GM12878 (cell line): ENCODE measurements at regions not wholly inside any gene's neighbourhood (a gene's known extent, or its start where the extent isn't known, plus 50 kb on each side); places are given as distances from the start of the nearest gene placed in this dataset.

Experiments used
- BCL11A ChIP-seq: IDR thresholded peaks from 2 replicates; pipeline ENCODE4 v1.6.1; 2011; ENCODE audit warnings: low read depth, low read length
- BMI1 ChIP-seq: fragments of 450-650 bp; IDR thresholded peaks from 2 replicates; pipeline ENCODE4 v1.6.1; 2016; ENCODE audit warnings: mild to moderate bottlenecking, moderate library complexity, borderline replicate concordance
- CEBPB ChIP-seq, 2 experiments: fragments of 150-350 bp in 1 of 2; IDR thresholded peaks; 2 replicates each; pipeline ENCODE4 v1.6.1; 2012 to 2014; ENCODE audit warnings: low read depth in 2 of 2, low read length in 2 of 2, borderline replicate concordance in 1 of 2, inconsistent platforms in 1 of 2
- CHD1 ChIP-seq: IDR thresholded peaks from 2 replicates; pipeline ENCODE4 v1.6.1; 2012; ENCODE audit warnings: low read depth, low read length, improper control_type of control experiment
- GABPA ChIP-seq: IDR thresholded peaks from 2 replicates; pipeline ENCODE4 v1.6.1; 2014; ENCODE audit warnings: antibody characterized with exemption, low read depth, mild to moderate bottlenecking, inconsistent platforms
- HDAC2 ChIP-seq: fragments of 200-600 bp; sonication (generic); IDR thresholded peaks from 2 replicates; pipeline ENCODE4 v1.6.1; 2017
- IRF3 ChIP-seq: fragments of 450-650 bp; IDR thresholded peaks from 2 replicates; pipeline ENCODE4 v1.6.1; 2014; ENCODE audit warnings: mild to moderate bottlenecking
- STAT3 ChIP-seq: IDR thresholded peaks from 2 replicates; pipeline ENCODE4 v1.6.1; 2011; ENCODE audit warnings: low read depth, low read length, improper control_type of control experiment
- SUZ12 ChIP-seq: fragments of 200-600 bp; sonication (generic); IDR thresholded peaks from one replicate; pipeline ENCODE4 v1.6.1; 2018; ENCODE audit warnings: antibody characterized with exemption, mild to moderate bottlenecking; ENCODE audit not compliant: unreplicated experiment
- ZNF274 ChIP-seq: IDR thresholded peaks from one replicate; pipeline ENCODE4 v1.8.0; 2011; ENCODE audit not compliant: insufficient read length, insufficient read depth
- ZZZ3 ChIP-seq: IDR thresholded peaks from 2 replicates; pipeline ENCODE4 v1.6.1; 2011; ENCODE audit warnings: low read depth; ENCODE audit not compliant: control insufficient read depth, insufficient read length
- TF ChIP-seq, protein P1 (sequence below): fragments of 450-650 bp; formaldehyde crosslinking; IDR thresholded peaks from 2 replicates; pipeline ENCODE4 v1.4.0; 2020; ENCODE audit warnings: mild to moderate bottlenecking, moderate library complexity

- TF ChIP-seq IRF3 (no peak), BCL11A (no peak), CHD1 (no peak), ZZZ3 (no peak), ZNF274 (no peak), SUZ12 (no peak), BMI1 (no peak), STAT3 (no peak), HDAC2 (no peak), CEBPB (IDR thresholded peaks at IDR 0.05; ENCODE audit: borderline replicate concordance in 1 of 2, low read depth in 2 of 2, low read length in 2 of 2) (no peak), GABPA (no peak)
- TF ChIP-seq, protein P1, sequence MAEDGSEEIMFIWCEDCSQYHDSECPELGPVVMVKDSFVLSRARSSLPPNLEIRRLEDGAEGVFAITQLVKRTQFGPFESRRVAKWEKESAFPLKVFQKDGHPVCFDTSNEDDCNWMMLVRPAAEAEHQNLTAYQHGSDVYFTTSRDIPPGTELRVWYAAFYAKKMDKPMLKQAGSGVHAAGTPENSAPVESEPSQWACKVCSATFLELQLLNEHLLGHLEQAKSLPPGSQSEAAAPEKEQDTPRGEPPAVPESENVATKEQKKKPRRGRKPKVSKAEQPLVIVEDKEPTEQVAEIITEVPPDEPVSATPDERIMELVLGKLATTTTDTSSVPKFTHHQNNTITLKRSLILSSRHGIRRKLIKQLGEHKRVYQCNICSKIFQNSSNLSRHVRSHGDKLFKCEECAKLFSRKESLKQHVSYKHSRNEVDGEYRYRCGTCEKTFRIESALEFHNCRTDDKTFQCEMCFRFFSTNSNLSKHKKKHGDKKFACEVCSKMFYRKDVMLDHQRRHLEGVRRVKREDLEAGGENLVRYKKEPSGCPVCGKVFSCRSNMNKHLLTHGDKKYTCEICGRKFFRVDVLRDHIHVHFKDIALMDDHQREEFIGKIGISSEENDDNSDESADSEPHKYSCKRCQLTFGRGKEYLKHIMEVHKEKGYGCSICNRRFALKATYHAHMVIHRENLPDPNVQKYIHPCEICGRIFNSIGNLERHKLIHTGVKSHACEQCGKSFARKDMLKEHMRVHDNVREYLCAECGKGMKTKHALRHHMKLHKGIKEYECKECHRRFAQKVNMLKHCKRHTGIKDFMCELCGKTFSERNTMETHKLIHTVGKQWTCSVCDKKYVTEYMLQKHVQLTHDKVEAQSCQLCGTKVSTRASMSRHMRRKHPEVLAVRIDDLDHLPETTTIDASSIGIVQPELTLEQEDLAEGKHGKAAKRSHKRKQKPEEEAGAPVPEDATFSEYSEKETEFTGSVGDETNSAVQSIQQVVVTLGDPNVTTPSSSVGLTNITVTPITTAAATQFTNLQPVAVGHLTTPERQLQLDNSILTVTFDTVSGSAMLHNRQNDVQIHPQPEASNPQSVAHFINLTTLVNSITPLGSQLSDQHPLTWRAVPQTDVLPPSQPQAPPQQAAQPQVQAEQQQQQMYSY = no peak
Measured at GRCh38 chr18:75700561-75700960, 273.1 kb upstream of the SMIM21 start (continued).
